ENCODE measurements at regions not wholly inside any gene's neighbourhood (a gene's known extent, or its start where the extent isn't known, plus 50 kb on each side); places are given as distances from the start of the nearest gene placed in this dataset.

DNA sequence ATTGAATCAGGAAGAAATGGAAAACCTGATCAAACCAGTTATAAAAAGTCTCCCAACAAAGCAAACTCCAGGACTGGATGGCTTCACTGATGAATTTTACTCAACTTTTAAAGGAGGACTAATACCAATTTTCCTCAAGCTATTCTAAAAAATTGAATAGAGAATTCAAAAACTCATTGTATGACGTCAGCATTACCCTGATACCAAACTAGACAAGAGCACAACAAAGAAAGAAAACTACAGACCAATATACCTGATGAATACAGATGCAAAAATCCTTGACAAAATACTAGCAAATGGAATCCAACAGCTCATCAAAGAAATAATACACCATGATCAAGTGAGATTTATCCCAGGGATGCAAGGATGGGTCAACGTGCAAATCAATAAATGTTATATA lies 172.9 kb downstream of the FNDC1 start:
- DNase-seq = no peak
- Mint-ChIP-seq H3K4me1 (no peaks in the 10 kb centered on the region), H3K9me3 (peaks cover 1 to 12% (median 5%) of the 10 kb centered on the region in 7 donors), H3K4me3 (no peak overlapping the region), H3K27me3 (ENCODE audit: low read depth in 3 of 3) (peaks cover 0 to 5% (median 1%) of the 10 kb centered on the region in 3 donors), H3K27ac (no peak overlapping the region), H3K36me3 (no peaks in the 10 kb centered on the region)
- Histone ChIP-seq H4K20me1 (ENCODE audit: insufficient read depth, low read length) (no peaks in the 10 kb centered on the region), H3K4me1 (ENCODE audit: control insufficient read depth in 1 of 2, insufficient read depth in 2 of 2, low read length in 2 of 2) (no peaks in the 10 kb centered on the region), H3K79me2 (ENCODE audit: insufficient read depth, low read length) (no peaks in the 10 kb centered on the region), H3K27me3 (ENCODE audit: control insufficient read depth in 2 of 2, insufficient read depth in 2 of 2, low read length in 2 of 2) (no peaks in the 10 kb centered on the region), H3K4me3 (replicated peaks in 1 of 3; ENCODE audit: low read depth in 2 of 3, low read length in 3 of 3) (no peak overlapping the region), H2AFZ (ENCODE audit: insufficient read depth, low read depth, low read length, poor library complexity, severe bottlenecking) (no peak overlapping the region), H3K27ac (ENCODE audit: low read depth in 1 of 2, low read length in 2 of 2) (no peak overlapping the region), H3K9ac (ENCODE audit: insufficient read depth, low read length, poor library complexity, severe bottlenecking) (no peak overlapping the region), H3K9me3 (replicated peaks in 1 of 2; ENCODE audit: control insufficient read depth in 1 of 2, insufficient read depth in 1 of 2, low read length in 2 of 2) (peaks cover 8 to 9% of the 10 kb centered on the region in 2 donors), H3K36me3 (replicated peaks in 1 of 2; ENCODE audit: control insufficient read depth in 1 of 2, insufficient read depth in 2 of 2, low read length in 2 of 2) (no peaks in the 10 kb centered on the region), H3K4me2 (replicated peaks; ENCODE audit: extremely low read depth, low read length, poor library complexity, severe bottlenecking) (no peak overlapping the region)
- TF ChIP-seq, protein P1, sequence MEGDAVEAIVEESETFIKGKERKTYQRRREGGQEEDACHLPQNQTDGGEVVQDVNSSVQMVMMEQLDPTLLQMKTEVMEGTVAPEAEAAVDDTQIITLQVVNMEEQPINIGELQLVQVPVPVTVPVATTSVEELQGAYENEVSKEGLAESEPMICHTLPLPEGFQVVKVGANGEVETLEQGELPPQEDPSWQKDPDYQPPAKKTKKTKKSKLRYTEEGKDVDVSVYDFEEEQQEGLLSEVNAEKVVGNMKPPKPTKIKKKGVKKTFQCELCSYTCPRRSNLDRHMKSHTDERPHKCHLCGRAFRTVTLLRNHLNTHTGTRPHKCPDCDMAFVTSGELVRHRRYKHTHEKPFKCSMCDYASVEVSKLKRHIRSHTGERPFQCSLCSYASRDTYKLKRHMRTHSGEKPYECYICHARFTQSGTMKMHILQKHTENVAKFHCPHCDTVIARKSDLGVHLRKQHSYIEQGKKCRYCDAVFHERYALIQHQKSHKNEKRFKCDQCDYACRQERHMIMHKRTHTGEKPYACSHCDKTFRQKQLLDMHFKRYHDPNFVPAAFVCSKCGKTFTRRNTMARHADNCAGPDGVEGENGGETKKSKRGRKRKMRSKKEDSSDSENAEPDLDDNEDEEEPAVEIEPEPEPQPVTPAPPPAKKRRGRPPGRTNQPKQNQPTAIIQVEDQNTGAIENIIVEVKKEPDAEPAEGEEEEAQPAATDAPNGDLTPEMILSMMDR (IDR thresholded peaks at IDR 0.05) = no peak
- WGBS (ENCODE audit: insufficient coverage) = no CpG with 5 or more reads among the region's 2 CpGs
- intact Hi-C loops (cut with micrococcal nuclease) = loop anchor here in 1 of 2 donors (5.0 kb wide), 1 partner anchor 40 kb away; no protein-coding TSS in a partner anchor

DNA sequence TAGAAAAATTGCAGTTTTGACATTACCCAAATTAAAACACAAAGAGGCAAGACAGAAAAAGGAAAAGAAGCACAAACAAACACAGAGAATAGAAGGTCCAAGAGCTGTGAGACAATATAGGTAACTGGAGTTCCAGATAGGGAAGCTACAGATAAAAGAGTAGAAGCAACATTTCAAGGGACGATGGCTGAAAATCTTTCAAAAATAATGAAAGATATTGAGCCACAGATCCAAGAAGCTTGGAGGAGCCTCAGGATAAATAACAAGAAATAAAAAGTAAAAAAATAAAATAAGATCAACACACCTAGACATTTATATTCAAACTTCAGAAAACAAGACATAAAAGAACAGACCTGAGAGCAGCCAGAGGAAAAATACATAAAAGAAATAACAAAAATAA lies 164.9 kb downstream of the FNDC1 start:
- DNase-seq = no peak
- Mint-ChIP-seq H3K4me3 (no peak overlapping the region), H3K4me1 (no peaks in the 10 kb centered on the region), H3K36me3 (no peaks in the 10 kb centered on the region), H3K27me3 (ENCODE audit: low read depth in 3 of 3) (peaks cover 0 to 4% (median 0%) of the 10 kb centered on the region in 3 donors), H3K27ac (no peak overlapping the region), H3K9me3 (peaks cover 9 to 25% (median 14%) of the 10 kb centered on the region in 7 donors)
- no peaks in the 10 kb centered on the region for H3K4me1 ChIP-seq (ENCODE audit: control insufficient read depth in 1 of 2, insufficient read depth in 2 of 2, low read length in 2 of 2)
- no peaks in the 10 kb centered on the region for H3K27me3 ChIP-seq (ENCODE audit: control insufficient read depth in 2 of 2, insufficient read depth in 2 of 2, low read length in 2 of 2)
- no peak overlapping the region for H3K4me2 ChIP-seq (replicated peaks; ENCODE audit: extremely low read depth, low read length, poor library complexity, severe bottlenecking)
- H2AFZ ChIP-seq (ENCODE audit: insufficient read depth, low read depth, low read length, poor library complexity, severe bottlenecking) = no peak overlapping the region
- H3K9me3 ChIP-seq (replicated peaks in 1 of 2; ENCODE audit: control insufficient read depth in 1 of 2, insufficient read depth in 1 of 2, low read length in 2 of 2) = peaks cover 8 to 22% of the 10 kb centered on the region in 2 donors
- H3K36me3 ChIP-seq (replicated peaks in 1 of 2; ENCODE audit: control insufficient read depth in 1 of 2, insufficient read depth in 2 of 2, low read length in 2 of 2) = no peaks in the 10 kb centered on the region
- H3K9ac ChIP-seq (ENCODE audit: insufficient read depth, low read length, poor library complexity, severe bottlenecking) = no peak overlapping the region
- H3K4me3 ChIP-seq (replicated peaks in 1 of 3; ENCODE audit: low read depth in 2 of 3, low read length in 3 of 3) = no peak overlapping the region
- WGBS (ENCODE audit: insufficient coverage) = no CpG with 5 or more reads among the region's 1 CpG
- H3K27ac ChIP-seq (ENCODE audit: low read depth in 1 of 2, low read length in 2 of 2) = no peak overlapping the region
- TF ChIP-seq, protein P1 (IDR thresholded peaks at IDR 0.05) = no peak
- H3K79me2 ChIP-seq (ENCODE audit: insufficient read depth, low read length) = no peaks in the 10 kb centered on the region
- H4K20me1 ChIP-seq (ENCODE audit: insufficient read depth, low read length) = no peaks in the 10 kb centered on the region
- intact Hi-C loops (cut with micrococcal nuclease) = no loop called here

All from CD14-positive monocyte (primary cell).